ENCODE measurements at regions not wholly inside any gene's neighbourhood (a gene's known extent, or its start where the extent isn't known, plus 50 kb on each side); places are given as distances from the start of the nearest gene placed in this dataset.

DNA sequence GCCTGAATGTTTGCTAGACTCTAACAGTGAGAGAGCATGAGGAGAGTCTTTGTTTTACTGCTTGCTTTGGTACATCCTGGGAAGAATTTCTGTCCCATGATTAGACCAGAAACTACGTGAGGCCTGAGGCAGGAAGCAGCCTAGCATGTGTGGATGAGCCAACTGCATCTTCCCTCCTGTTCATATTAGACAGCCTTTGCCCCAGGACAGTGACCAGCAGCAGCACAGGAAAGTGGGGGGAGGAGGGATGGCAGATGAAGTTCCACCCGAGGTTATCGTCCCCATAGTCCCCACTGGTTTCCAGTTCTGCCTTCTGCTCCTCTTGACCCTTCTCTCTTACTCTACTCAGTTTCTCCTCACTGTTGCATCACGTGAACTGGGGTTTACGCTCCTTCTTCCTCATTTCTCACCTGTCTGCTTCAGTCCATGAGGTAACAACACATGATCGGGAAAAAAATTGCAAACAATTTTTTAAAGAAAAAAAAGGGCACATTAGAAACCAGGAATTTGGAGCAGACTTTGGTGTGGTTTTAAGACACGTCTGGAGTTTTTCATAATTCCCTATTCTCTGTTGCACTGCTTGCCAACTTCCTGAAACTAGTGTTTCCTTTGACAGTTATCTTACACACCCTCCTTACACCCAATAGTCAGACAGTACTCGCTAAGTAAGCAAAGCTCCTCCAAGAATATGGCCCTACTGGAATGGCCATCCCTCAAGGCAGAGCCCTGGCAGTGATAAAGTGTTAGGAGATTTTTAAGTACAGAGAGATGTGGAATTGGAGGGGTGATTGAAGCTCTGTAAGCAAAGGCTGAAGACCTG is 84.1 kb downstream of the SNX18 start:
- DNase-seq, result no peak

Data from activated CD4-positive, alpha-beta T cell treated with anti-CD3 and anti-CD28 coated beads for 4 hours (primary cell).